Erythroblast (primary cell): ENCODE measurements at regions not wholly inside any gene's neighbourhood (a gene's known extent, or its start where the extent isn't known, plus 50 kb on each side); places are given as distances from the start of the nearest gene placed in this dataset.
"Not testable (repeated sequence)": the region's sequence is repeated elsewhere in the genome, so short reads cannot be mapped to it uniquely, and the experiment has no call there.

Experiments used
- DNase-seq, 2 experiments: peaks; one replicate each; lab custom pipeline; 2025; lab: John Stamatoyannopoulos, UW
- GATA1 ChIP-seq: IDR thresholded peaks from 2 replicates; pipeline ENCODE4 v1.6.1; 2011; ENCODE audit warnings: low read depth, mild to moderate bottlenecking, control low read depth, low read length, moderate library complexity
- POLR2A ChIP-seq: IDR thresholded peaks from 2 replicates; pipeline ENCODE4 v1.6.1; 2011; ENCODE audit warnings: mild to moderate bottlenecking, low read length

- TF ChIP-seq POLR2A = no peak
- TF ChIP-seq GATA1 = no peak
Observed at GRCh38 chr11:13550761-13551160, 55.0 kb upstream of the PTH start.

GRCh38 chr11:13546092-13546491 is 50.3 kb upstream of the PTH start:
- not testable (repeated sequence) for DNase-seq

More at GRCh38 chr11:13550761-13551160, 55.0 kb upstream of the PTH start:
- DNase-seq = no peak
